ENCODE measurements at regions not wholly inside any gene's neighbourhood (a gene's known extent, or its start where the extent isn't known, plus 50 kb on each side); places are given as distances from the start of the nearest gene placed in this dataset.

DNA sequence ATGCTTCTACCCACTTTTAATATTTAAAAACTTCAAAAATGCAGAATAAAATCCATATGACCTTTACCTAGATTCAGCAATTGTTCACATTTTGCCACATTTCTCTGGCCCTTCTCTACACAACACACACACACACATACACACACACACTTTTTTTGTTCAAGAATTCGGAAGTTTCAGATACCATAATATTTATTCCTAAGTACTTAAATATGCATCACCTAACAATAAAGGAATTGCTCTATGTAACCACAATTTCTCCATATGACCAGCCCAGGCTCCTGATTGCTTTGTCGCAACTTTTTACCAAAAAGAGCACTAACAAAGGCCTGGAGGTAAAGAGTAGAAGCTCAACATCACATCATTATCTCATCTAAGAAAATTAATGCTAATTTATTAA, 106.6 kb downstream of the FAS start:
- no peaks in the 10 kb centered on the region for H3K36me3 ChIP-seq
- no peak for TF ChIP-seq POLR2A (IDR thresholded peaks at IDR 0.05)
- TF ChIP-seq, protein P1, sequence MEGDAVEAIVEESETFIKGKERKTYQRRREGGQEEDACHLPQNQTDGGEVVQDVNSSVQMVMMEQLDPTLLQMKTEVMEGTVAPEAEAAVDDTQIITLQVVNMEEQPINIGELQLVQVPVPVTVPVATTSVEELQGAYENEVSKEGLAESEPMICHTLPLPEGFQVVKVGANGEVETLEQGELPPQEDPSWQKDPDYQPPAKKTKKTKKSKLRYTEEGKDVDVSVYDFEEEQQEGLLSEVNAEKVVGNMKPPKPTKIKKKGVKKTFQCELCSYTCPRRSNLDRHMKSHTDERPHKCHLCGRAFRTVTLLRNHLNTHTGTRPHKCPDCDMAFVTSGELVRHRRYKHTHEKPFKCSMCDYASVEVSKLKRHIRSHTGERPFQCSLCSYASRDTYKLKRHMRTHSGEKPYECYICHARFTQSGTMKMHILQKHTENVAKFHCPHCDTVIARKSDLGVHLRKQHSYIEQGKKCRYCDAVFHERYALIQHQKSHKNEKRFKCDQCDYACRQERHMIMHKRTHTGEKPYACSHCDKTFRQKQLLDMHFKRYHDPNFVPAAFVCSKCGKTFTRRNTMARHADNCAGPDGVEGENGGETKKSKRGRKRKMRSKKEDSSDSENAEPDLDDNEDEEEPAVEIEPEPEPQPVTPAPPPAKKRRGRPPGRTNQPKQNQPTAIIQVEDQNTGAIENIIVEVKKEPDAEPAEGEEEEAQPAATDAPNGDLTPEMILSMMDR (IDR thresholded peaks at IDR 0.05): no peak
- H3K9me3 ChIP-seq: no peaks in the 10 kb centered on the region
- no peak for DNase-seq
- H3K27ac ChIP-seq: no peak overlapping the region
- intact Hi-C loops (cut with DNase I; ENCODE audit: low total_unique reads): no loop called here
- H3K4me1 ChIP-seq: no peaks in the 10 kb centered on the region
- no peak overlapping the region for H3K4me3 ChIP-seq
- no peaks in the 10 kb centered on the region for H3K27me3 ChIP-seq

DNA sequence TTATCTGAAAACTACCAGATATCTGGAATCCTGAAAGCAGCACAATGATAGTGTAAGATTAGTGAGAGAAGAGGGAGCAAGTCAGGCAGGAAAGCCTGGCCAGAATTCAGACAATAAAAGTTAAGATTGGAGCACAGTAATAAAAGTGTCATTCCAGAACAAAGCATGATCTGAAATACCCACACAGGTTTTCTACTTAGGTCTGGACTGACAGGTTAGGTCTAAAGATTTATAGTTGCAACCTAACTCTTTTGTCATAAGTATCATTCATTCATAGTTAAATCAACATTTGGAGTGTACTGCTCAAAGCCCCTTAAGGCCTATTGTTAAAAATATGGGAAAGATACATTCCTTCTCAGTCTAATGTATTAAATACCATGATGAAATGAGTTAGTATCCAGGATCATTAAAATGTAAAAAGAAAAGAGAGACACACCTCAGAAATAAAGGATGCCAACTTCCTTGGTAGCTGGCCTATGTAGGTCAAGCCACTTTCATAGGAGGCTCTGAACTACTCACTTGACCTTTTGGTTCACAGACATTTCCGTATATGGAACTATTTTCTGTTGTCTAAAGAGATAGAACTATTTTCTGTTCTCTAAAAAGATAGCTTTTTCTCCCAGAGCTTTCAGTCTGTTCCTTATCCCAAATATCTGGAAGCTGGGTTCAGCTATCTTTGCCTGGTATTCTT, 105.2 kb downstream of the FAS start:
- Histone ChIP-seq H3K36me3 (no peaks in the 10 kb centered on the region), H3K4me3 (no peak overlapping the region), H3K4me1 (no peaks in the 10 kb centered on the region), H3K27me3 (no peaks in the 10 kb centered on the region), H3K9me3 (no peaks in the 10 kb centered on the region), H3K27ac (peak overlapping the region in 1 of 2 donors; percentile 8)
- no peak for DNase-seq
- intact Hi-C loops (cut with DNase I; ENCODE audit: low total_unique reads): no loop called here
- no peak for TF ChIP-seq POLR2A (IDR thresholded peaks at IDR 0.05)
- TF ChIP-seq, protein P1 (IDR thresholded peaks at IDR 0.05): no peak

DNA sequence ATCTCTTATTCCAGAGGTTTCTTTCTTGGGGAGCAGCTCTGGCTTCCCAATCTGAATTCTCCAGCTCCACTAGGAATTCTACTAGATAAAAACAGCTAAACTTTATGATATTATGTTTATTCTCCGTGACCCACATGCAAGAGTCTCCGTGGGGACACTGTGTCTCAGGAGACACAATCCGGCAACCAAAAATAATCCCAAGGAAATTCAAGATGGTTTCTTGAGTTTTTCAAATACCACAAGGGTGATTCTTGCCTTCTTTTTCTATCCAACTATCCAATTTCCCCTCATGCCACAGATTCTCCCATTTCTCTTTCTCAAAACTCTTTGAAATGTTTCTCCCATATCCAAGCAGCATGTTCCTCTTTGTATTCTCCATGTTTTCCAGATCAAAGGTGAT, 103.1 kb downstream of the FAS start:
- no peak for DNase-seq
- TF ChIP-seq POLR2A (IDR thresholded peaks at IDR 0.05): no peak
- TF ChIP-seq, protein P1 (IDR thresholded peaks at IDR 0.05): no peak
- Histone ChIP-seq H3K4me1 (no peaks in the 10 kb centered on the region), H3K9me3 (no peaks in the 10 kb centered on the region), H3K27me3 (no peaks in the 10 kb centered on the region), H3K36me3 (no peaks in the 10 kb centered on the region), H3K27ac (peak overlapping the region in 1 of 2 donors; percentile 26), H3K4me3 (no peak overlapping the region)
- intact Hi-C loops (cut with DNase I; ENCODE audit: low total_unique reads): no loop called here

DNA sequence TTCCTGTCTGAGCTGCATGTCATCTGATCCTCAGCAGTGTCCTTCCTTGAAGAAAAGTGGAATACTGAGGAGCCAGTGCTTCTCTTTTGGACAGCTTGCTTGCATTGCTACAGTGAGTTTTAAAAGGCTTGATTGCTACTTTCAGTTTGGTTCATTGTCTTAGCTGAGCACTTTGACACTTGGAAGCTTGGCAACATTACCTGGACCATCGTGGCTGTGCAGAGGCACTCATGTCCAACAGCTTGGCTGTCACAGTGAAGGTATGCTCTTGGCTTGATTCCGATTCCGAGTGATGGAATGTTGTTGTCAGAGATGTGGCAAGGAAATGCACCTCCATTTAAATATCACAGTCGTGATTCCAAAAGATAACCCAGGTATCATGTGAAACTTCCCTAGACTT, 102.4 kb downstream of the FAS start:
- intact Hi-C loops (cut with DNase I; ENCODE audit: low total_unique reads): no loop called here
- TF ChIP-seq, protein P1 (IDR thresholded peaks at IDR 0.05): no peak
- TF ChIP-seq POLR2A (IDR thresholded peaks at IDR 0.05): no peak

DNA sequence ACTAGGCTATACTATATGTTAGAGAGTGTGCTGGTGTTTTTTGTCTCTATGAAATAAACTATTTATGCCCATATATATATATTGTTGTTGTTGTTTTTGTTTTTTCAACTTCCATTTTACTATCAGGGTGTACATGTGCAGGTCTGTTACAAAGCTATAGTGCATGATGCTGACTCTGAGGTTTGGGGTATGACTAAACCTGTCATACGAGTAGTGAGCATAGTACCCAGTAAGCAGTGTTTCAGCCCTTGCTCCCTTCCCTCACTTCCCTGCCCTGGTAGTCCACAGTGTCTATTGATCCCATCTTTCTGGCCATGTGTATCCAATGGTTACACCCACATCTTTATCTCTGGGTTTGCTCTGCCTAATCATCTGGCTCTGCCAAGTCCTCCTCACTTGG, 101.8 kb downstream of the FAS start:
- intact Hi-C loops (cut with DNase I; ENCODE audit: low total_unique reads): no loop called here
- DNase-seq: no peak
- H3K27ac ChIP-seq: peak overlapping the region in 1 of 2 donors; percentile 3
- no peaks in the 10 kb centered on the region for H3K27me3 ChIP-seq
- TF ChIP-seq, protein P1 (IDR thresholded peaks at IDR 0.05): no peak
- no peak for TF ChIP-seq POLR2A (IDR thresholded peaks at IDR 0.05)
- H3K4me3 ChIP-seq: no peak overlapping the region
- H3K9me3 ChIP-seq: no peaks in the 10 kb centered on the region
- no peaks in the 10 kb centered on the region for H3K4me1 ChIP-seq
- H3K36me3 ChIP-seq: no peaks in the 10 kb centered on the region

More for the DNA sequence above, 102.4 kb downstream of the FAS start:
- no peaks in the 10 kb centered on the region for H3K4me1 ChIP-seq
- DNase-seq: no peak
- peak overlapping the region in 1 of 2 donors; percentile 3 for H3K27ac ChIP-seq
- no peaks in the 10 kb centered on the region for H3K9me3 ChIP-seq
- H3K36me3 ChIP-seq: no peaks in the 10 kb centered on the region
- H3K27me3 ChIP-seq: no peaks in the 10 kb centered on the region
- no peak overlapping the region for H3K4me3 ChIP-seq

Measured in uterus (tissue), 3 donors.